ENCODE measurements at regions not wholly inside any gene's neighbourhood (a gene's known extent, or its start where the extent isn't known, plus 50 kb on each side); places are given as distances from the start of the nearest gene placed in this dataset.

GRCh38 chr18:72623444-72623843 lies 79.3 kb upstream of the CBLN2 start:
- TF ChIP-seq, protein P1, sequence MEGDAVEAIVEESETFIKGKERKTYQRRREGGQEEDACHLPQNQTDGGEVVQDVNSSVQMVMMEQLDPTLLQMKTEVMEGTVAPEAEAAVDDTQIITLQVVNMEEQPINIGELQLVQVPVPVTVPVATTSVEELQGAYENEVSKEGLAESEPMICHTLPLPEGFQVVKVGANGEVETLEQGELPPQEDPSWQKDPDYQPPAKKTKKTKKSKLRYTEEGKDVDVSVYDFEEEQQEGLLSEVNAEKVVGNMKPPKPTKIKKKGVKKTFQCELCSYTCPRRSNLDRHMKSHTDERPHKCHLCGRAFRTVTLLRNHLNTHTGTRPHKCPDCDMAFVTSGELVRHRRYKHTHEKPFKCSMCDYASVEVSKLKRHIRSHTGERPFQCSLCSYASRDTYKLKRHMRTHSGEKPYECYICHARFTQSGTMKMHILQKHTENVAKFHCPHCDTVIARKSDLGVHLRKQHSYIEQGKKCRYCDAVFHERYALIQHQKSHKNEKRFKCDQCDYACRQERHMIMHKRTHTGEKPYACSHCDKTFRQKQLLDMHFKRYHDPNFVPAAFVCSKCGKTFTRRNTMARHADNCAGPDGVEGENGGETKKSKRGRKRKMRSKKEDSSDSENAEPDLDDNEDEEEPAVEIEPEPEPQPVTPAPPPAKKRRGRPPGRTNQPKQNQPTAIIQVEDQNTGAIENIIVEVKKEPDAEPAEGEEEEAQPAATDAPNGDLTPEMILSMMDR (IDR thresholded peaks at IDR 0.05; ENCODE audit: low read depth, low read length) = no peak
- Histone ChIP-seq H3K36me3 (no peaks in the 10 kb centered on the region), H3K4me3 (ENCODE audit: low read depth, low read length) (no peak overlapping the region)

GRCh38 chr18:72613534-72613930 lies 69.4 kb upstream of the CBLN2 start:
- TF ChIP-seq, protein P1 (IDR thresholded peaks at IDR 0.05; ENCODE audit: low read depth, low read length) = no peak
- Histone ChIP-seq H3K36me3 (no peaks in the 10 kb centered on the region), H3K9me3 (ENCODE audit: severe bottlenecking) (no peaks in the 10 kb centered on the region), H3K4me3 (ENCODE audit: low read depth, low read length) (no peak overlapping the region), H3K27me3 (ENCODE audit: insufficient read depth, low read depth, severe bottlenecking) (no peaks in the 10 kb centered on the region), H3K27ac (no peak overlapping the region)
- DNase-seq = no peak

More at GRCh38 chr18:72623444-72623843, 79.3 kb upstream of the CBLN2 start:
- no peak overlapping the region for H3K27ac ChIP-seq
- H3K9me3 ChIP-seq (ENCODE audit: severe bottlenecking) = no peaks in the 10 kb centered on the region
- H3K27me3 ChIP-seq (ENCODE audit: insufficient read depth, low read depth, severe bottlenecking) = no peaks in the 10 kb centered on the region
- no peak for DNase-seq

DNA sequence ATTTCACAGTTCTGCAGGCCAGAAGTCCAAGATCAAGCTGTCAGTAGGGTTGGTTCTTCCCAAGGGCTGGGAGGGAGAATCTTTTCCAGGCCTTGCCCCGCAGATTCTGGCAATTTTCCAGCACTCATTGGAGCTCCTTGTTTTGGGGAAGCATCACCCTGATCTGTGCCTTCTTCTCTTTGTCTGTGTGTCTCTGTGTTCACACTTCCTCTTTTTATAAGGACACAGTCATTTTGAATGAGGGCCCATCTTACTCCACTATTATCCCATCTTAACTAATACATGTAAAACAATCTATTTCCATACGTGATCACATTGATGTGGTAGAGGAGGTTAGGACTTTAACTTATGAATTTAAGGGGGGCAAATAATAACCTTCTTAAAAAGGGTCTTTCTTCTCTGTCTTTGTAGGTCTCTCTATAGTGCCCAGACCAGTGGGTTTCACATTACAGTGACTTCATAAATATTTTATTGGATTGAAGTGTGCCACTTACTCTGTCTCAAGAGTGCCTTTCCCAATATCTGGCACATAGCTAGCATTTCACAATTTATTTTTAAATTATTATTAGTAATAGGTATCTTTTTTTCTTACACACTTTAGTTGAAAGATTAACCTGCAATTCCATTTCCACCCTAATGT lies 68.9 kb upstream of the CBLN2 start:
- no peak overlapping the region for H3K27ac ChIP-seq
- no peak overlapping the region for H3K4me3 ChIP-seq (ENCODE audit: low read depth, low read length)
- TF ChIP-seq, protein P1 (IDR thresholded peaks at IDR 0.05; ENCODE audit: low read depth, low read length) = no peak
- no peak for DNase-seq
- no peaks in the 10 kb centered on the region for H3K36me3 ChIP-seq
- H3K27me3 ChIP-seq (ENCODE audit: insufficient read depth, low read depth, severe bottlenecking) = no peaks in the 10 kb centered on the region
- no peaks in the 10 kb centered on the region for H3K9me3 ChIP-seq (ENCODE audit: severe bottlenecking)

DNA sequence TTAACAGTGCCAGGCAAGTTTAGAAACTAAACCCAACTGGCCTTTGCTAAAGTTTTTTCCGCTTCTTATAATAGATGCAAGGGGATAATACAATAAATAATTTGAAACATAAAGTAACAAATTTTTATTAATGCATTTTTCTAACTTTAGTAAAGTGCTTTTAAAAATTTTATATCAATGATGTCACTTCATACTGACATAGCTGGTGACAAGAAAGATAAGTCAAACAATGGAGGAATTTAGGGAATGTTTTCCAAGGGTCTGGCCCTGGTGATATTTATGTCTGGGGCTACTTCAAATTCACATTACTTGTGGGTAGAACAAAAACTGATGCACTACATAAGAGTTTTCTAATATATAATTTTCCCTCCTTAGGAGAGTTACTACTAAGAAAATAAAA lies 61.2 kb upstream of the CBLN2 start:
- Histone ChIP-seq H3K27me3 (ENCODE audit: insufficient read depth, low read depth, severe bottlenecking) (no peaks in the 10 kb centered on the region), H3K27ac (no peak overlapping the region), H3K36me3 (no peaks in the 10 kb centered on the region), H3K9me3 (ENCODE audit: severe bottlenecking) (no peaks in the 10 kb centered on the region), H3K4me3 (ENCODE audit: low read depth, low read length) (no peak overlapping the region)
- TF ChIP-seq, protein P1 (IDR thresholded peaks at IDR 0.05; ENCODE audit: low read depth, low read length) = no peak
- DNase-seq = no peak

DNA sequence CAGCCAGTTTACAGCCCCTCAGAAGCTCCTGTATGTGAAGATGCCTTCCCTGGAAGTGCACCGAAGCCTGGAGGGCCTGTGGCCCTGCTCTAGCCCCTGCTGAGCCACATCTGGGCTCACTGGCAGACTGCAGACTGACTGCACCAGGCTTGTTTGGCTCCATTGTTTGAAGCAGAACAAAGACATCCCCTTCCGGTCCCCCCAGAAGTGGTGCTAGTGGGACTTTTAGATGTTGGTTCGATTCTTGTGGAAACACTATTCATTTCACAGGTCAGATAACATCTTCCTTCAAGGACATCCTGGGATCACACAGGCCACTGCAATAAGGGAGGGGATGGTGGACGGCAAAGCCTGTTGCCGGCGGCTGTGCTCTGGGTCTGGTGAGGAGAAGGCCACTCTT lies 57.8 kb upstream of the CBLN2 start:
- TF ChIP-seq, protein P1 (IDR thresholded peaks at IDR 0.05; ENCODE audit: low read depth, low read length) = no peak
- H3K4me3 ChIP-seq (ENCODE audit: low read depth, low read length) = no peak overlapping the region
- H3K36me3 ChIP-seq = no peaks in the 10 kb centered on the region
- H3K27me3 ChIP-seq (ENCODE audit: insufficient read depth, low read depth, severe bottlenecking) = no peaks in the 10 kb centered on the region
- H3K27ac ChIP-seq = no peak overlapping the region
- H3K9me3 ChIP-seq (ENCODE audit: severe bottlenecking) = no peaks in the 10 kb centered on the region
- no peak for DNase-seq

GRCh38 chr18:72601481-72601880 lies 57.3 kb upstream of the CBLN2 start:
- no peaks in the 10 kb centered on the region for H3K27me3 ChIP-seq (ENCODE audit: insufficient read depth, low read depth, severe bottlenecking)
- H3K9me3 ChIP-seq (ENCODE audit: severe bottlenecking) = no peaks in the 10 kb centered on the region
- H3K27ac ChIP-seq = no peak overlapping the region
- H3K36me3 ChIP-seq = no peaks in the 10 kb centered on the region
- no peak overlapping the region for H3K4me3 ChIP-seq (ENCODE audit: low read depth, low read length)
- DNase-seq = no peak
- TF ChIP-seq, protein P1 (IDR thresholded peaks at IDR 0.05; ENCODE audit: low read depth, low read length) = no peak

All from WERI-Rb-1 (cell line).